ENCODE measurements at regions not wholly inside any gene's neighbourhood (a gene's known extent, or its start where the extent isn't known, plus 50 kb on each side); places are given as distances from the start of the nearest gene placed in this dataset.
"Not testable (repeated sequence)": the region's sequence is repeated elsewhere in the genome, so short reads cannot be mapped to it uniquely, and the experiment has no call there.

DNA sequence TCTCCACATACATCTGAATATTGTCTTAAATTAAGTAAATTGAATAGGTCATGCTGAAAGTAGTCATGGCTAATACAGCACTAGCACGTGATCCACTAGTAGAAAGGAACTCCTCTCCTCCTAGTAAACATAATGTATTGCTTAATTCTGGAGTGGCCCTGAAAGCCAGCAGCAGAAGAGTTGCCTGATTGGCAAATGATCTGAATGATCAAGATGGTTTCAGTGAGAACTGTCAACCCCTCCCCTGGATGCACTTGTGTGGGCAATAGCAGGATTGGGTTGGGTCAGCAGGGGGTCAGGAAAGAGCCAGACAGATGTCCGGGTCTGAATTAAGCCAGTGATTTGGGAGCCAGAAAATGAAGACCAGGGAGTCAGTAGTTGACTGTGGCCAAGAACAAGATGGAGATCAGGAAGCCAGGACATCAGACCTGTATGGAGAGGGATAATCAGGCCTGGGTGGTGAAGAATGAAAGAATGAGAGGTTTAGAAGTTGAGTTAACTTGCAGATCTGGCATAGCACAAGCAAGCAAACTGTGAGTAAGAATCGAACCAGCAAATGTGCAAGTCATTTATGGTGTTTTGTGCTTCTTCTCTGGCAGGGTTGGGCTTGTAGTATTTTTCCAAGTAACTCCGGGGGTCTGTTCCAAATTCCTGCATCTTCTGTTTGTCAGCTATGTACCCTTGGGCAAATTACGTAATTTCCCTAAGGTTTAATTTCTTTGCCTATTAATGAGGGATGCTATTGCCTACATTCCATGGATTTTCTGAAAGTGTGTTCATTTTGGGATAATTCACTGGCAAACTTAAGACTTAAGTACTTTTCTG is 304.9 kb downstream of the CD109 start:
- no peak for DNase-seq (ENCODE audit: low spot score)

DNA sequence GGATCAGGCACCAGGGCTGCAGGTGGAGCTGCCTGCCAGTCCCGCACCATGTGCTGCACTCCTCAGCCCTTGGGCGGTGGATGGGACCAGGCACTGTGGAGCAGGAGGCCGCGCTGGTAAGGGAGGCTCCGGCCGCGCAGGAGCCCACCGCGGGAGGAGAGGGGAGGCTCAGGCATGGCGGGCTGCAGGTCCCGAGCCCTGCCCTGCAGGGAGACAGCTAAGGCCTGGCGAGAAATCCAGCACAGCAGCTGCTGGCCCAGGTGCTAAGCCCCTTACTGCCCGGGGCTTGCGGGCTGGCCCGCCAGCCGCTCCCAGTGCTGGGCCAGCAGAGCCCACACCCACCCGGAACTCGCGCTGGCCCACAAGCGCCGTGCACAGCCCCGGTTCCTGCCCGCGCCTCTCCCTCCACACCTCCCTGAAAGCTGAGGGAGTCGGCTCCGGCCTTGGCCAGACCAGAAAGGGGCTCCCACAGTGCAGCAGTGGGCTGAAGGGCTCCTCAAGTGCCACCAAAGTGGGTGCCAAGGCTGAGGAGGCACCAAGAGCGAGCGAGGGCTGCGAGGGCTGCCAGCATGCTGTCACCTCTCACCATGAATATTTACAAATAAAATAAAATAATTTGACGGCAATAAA is 294.7 kb downstream of the CD109 start:
- not testable (repeated sequence) for DNase-seq (ENCODE audit: low spot score)

DNA sequence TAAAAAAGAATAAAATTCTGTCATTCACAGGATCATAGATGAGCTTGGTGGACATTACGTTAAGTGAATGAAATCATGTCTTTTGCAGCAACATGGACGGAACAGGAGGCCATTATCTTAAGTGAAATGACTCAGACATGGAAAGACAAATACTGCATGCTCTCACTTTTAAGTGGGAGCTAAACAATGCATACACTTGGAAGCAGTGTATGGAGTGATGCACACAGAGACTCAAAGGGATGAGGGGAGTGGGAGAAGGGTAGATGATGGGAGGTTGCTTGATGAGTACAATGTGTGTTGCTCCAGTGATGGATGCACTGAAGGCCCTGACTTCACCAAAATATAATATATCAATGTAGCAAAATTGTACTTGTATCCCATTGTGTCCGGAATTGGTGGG is 293.4 kb downstream of the CD109 start:
- DNase-seq (ENCODE audit: low spot score), result no peak

DNA sequence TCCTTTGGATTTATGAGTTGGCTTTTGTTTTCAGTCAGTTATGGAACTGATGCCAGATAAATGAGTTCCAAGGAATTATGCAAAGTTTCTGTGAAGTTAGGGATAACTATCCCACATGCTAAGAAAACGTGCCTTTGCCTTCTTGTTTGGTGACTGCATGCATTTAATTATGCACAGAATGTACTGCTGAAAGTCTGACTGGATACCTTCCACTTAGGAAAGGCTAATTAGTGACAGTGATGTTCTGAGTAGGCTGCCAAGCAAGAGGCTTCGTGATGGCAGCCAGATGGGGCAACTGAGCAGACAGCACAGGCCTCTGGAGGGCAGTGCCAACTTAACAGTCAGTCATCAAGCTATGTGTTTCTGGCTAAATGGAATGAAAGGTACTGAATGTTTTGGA is 289.9 kb downstream of the CD109 start:
- DNase-seq (ENCODE audit: low spot score), result no peak

DNA sequence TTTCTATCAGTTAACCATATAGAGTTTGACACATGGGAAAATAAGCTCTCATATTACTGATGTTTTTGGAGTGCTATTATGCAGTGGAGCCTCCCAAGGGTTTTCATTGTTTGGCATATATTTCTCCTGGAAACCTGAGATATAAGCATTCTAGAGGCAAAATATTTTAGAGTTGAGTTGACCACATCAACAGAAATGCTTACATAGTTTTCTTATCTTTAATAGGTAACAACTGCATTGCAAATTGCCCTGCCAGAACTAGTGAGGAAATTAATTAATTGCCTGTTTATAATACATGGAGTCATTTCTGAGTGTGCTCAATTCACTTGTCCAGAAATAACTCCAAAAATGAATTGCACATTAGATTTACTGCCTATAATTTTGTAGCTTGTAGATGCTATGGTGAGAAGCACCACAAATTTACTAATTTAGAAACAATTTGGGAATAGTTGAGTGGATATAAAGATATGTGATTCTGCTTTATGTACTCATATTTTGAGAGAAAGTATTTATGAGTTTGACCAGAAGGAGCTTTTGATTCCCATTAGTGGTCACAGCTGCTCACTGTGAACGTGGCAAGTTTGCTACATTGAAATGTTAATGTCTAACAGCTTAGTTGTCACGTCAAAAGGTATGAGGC is 288.7 kb downstream of the CD109 start:
- DNase-seq (ENCODE audit: low spot score), result no peak

DNA sequence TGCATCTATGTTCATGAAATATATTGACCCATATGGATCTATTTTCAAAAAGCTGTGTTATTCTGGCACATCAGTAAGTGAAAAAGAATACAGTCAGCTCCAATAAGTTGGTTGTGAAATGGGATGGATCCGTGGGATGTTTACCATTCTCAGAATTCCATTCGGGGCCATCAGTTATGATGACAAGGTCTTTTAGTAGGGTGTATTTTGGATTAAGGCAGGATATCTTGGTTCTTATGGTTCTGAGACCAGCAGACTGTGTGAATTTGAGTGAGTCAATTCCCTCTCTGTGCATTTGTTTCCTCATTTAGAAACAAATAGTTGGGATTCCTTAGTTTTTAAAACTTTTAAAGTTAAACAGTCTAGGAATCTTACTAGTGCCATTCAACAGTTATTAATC is 287.4 kb downstream of the CD109 start:
- no peak for DNase-seq (ENCODE audit: low spot score)

DNA sequence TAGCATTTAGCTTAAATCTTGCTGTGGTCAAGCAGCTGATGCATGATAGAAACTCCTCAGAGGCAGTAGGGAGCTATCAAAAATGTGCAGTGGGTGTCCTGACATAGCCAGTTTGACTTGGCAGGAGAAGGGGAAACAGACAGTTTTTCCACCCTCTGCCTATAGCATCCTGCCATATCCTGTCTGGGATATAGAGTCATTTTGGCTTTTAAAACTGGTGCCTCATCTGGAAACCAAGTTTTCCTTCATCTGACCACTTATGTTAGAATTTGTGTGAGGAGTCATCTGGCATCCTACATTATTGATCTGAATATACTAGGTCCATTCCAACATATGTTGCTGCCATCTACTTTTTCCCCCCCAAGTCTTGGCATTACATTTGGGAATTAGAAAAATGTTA is 284.1 kb downstream of the CD109 start:
- no peak for DNase-seq (ENCODE audit: low spot score)

DNA sequence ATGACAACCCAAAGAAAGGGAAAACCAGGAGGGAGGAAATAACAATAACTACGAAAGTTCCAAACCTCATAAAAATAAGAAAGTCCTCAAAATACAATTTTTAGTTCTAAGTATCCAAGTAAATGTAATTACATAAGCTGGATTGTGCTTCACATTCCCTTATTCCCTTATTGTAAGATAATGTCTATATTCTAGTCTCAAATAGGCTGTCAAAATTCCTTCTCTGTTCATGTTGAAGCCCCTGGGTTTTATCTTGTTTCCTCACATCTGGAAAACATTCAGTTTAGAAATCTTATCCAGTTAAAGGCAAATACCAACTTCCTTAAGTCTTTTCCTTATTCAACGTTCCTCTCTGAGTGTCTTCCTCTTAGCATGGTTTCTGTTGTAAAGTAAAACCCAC is 282.3 kb downstream of the CD109 start:
- no peak for DNase-seq (ENCODE audit: low spot score)

DNA sequence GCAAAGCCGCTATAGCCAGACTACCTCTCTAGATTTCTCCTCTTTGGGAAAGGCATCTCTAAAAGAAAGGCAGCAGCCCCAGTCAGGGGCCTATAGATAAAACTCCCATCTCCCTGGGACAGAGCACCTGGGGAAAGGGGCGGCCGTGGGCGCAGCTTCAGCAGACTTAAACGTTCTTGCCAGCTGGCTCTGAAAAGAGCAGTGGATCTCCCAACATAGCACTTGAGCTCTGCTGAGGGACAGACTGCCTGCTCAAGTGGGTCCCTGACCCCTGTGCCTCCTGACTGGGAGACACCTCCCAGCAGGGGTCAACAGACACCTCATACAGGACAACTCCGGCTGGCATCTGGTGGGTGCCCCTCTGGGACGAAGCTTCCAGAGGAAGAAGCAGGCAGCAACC is 276.5 kb downstream of the CD109 start:
- not testable (repeated sequence) for DNase-seq (ENCODE audit: low spot score)

DNA sequence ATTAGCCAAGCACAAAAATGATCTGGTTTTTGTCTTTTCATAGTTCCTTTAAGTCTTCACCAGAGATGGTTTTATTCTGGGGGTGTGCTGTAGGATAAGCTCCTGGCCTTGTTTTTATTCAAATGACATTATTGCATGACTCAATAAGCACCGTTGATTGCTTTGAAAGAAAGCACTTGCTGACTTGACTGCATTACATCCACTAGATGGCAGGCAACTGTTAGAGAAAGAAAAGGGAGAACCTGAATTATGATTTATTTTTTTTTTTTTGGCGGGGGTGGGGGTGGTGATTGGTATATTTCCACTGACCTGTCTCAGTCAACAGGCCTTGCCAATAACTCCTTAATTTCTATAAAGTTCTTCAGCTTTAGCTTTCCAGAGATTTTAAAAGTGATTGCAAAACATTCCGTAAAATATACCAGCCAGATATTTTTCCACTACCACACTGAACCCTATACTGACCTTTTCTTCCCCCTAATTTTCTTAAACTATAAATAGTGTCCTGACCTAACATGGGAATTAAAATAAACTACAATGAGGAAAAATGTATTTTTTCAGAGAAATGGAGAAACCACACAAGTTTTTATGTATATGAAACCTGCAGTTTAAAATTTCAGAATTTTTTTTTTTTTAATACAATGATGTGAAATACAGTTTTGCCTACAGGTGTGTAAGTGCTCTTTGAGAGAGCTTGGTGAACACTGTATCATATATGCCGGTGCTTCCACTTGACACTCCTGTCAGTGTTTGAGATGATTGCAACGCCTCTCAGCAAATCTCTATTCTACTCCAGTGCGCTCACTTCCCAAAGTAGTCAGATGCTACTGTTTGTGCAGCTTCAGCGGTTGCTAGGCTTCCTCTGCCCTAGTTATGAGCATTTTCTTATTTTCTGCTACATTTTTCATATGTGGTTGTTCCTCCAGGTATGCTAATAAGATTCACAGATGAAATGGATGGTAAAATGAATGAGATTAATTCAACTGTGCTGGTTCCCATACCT is 274.3 kb downstream of the CD109 start:
- no peak for DNase-seq (ENCODE audit: low spot score)

DNA sequence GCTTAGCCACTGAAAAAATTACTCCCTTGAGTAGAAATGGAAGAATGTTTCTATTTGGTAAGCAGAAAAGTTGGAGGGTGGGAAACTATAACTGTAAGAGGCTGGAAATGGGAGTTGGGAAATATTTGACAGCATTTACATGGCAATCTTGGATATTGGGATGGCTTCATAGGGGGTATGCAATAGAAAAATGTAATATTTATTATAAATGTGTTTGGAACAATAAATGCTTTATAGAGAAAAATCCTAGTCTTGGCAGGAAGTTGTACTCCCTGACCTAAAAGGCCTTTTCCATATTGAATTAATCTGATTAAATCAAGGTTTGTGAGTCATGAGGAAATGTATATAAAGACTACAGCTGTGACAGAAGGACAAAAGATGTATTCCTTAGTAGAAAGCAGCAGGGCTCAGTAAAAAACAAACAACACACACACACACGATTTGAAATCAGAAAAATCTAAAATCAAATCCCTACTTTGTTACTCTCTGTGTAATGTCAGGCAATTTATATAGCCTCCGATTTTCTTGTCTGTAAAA is 272.3 kb downstream of the CD109 start:
- DNase-seq (ENCODE audit: low spot score), result no peak

DNA sequence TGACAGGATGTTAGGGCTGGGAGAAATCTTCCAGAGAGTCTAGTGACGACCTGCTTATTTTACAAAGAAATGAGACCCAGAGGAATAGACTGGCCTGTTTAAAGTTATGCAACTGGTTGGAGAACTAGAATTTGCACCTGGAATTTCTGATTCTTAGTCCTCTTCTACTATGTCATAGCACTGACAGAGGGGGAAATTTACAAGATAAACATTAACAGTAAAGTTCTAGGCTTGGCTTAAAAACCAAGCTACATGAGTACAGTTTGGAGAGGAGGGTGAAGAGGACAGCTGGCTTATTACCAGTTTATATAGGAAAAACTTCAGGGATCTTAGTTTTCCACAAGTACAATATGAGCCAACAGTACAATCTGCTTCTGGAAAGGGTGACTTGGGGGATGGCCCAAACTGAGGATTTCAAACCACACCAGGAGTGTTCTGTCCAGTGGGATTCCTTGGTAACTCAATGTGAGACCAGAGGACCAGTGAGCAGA is 269.6 kb downstream of the CD109 start:
- DNase-seq (ENCODE audit: low spot score), result no peak

DNA sequence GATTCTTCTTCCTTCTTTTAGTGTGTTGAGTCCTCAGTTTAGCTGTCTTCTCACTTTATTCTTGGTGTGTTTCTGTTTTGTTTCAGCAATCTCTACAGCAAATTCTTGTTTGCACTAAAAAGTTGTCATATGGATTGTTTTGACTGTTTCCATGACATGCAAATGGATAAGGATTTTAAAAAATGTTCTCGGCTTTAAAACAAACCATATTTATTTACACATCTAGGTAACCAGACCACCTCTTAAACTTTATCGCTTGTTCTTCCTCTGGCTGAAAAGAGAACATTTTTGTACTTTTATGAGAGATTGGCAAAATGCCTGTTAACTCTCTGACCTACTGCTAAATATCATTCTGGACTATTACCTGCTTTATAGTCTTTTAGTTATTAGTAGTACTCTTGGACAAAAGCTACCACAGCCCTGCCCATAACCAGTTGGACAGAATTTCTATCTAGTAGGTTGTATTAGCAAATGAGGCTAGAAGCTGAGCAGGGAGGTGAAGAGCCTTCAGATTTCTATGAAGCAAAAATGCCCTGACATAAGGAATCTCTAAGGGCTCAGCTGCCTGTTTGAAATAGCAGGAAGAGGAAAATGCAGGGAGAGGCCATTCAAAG is 268.3 kb downstream of the CD109 start:
- no peak for DNase-seq (ENCODE audit: low spot score)

DNA sequence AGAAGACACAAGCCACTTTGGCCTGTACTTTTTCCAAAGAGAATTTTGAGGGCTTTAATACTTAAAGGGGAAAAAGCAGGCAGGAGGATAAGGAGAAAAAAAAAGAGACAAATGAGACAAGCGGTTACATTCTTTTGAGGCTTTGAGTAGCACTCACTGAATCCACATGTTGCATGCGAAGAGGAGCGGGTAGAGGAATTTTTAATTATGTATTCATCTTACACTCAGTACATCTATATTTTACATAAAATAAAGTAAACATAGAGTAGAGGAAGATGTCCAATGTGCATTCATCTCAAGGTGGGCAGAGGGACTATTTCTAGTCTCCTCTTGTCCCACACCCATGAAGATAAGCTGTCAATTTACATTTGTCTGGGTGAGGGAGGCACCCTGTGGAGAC is 266.9 kb downstream of the CD109 start:
- no peak for DNase-seq (ENCODE audit: low spot score)

DNA sequence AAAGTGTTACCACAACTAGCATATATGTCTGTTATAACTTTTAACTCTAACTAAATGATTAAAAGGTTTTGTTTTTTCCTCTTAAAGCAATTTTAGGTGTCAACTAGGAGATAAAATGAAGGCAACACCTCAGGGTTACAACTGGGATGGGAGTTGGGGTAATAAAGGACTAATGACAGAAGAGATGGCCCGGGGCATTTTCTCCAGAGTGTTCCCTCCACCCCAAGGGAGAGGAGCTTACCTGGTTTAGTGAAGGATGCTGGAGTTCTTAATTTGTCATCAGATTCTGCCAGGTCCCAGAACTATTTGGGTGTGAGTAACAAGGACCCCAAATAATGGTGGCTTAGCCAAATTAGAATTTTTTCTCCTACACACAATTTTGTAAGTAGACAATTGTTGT is 260.3 kb downstream of the CD109 start:
- DNase-seq (ENCODE audit: low spot score), result no peak

DNA sequence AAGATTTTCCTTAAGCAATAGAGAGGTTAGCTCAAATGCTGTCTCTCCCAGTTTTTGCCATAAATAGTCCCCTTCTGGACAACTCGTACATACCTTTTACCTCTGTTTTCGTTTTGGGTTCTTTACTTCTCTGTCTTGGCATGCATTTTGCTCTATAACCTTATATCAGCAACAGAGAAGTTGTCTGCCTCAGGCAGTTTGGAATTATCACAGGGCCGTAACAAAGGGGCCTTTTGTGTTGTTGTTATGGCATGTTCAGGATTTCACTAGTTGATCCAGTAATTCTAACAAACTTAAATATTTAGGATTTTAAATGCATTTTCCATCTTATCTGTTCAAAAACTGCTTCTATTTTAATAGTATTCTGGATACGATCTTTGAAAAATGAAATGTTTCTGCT is 259.8 kb downstream of the CD109 start:
- DNase-seq (ENCODE audit: low spot score), result no peak

DNA sequence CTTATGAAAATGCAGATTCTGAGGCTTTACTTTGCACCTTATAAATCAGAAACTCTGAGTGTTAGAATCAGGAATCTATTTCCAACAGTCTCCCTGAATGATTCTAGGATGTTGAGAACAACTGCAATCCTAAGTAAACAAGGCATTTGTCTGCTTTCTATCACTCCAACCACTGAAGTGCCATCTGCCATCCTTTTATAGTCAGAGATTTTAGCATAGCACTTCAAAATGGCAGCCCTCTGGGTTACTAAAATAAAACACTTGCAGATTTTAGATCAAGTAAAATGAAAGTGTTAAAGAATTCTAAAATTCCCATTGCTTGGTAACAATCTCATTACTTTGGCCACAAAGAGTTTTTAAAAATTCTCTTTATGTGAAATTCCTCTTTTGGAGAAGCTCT is 258.9 kb downstream of the CD109 start:
- no peak for DNase-seq (ENCODE audit: low spot score)

DNA sequence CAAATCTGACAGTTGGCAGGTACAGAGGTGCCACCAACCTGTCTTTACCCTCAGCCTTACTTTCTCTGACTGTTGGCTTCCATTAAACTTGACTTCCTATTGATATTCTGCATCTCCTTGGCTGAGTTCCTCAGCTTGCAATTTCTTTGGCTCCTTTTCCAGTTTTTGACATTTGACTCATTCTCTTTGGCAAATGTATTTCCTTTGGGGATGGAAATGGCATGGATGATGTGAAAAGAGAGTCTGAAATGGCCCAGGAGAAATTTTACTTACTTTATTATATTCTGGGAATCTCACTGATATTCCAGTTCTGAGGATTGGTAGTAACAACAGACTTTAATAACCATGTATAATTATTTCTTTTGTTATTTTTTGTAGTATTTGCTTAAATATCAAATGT is 255.2 kb downstream of the CD109 start:
- no peak for DNase-seq (ENCODE audit: low spot score)

DNA sequence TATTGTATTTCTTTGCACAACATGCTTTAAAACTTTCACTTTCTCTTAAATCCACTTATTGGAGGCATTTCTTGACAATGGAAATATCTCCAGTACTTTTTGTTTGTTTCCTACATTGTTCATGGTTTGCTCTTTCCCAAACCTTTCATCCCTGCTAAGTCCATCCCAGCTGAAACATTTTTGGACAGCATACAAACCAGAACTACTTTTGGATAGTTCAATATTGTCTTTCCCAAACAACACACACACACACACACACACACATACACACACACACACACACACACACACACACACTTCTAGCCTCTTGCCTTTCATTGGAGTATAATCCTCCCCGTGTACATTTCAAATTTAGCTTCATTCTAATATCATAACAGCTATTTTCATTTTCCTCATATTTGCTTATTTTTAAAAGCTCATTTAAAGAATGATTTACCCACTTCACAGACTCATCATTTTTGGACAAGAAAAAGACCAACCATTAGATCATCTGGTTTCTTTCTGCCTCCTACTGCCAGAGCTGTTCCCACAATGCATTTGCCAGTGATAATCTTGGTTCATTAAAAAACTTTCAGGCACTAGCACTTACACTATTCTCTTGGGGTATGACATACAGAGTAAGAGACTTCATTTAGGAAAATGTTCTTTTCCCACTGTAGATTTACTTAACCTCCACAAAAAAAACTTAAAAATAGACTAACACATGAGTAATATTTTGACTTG is 248.1 kb downstream of the CD109 start:
- no peak for DNase-seq (ENCODE audit: low spot score)

DNA sequence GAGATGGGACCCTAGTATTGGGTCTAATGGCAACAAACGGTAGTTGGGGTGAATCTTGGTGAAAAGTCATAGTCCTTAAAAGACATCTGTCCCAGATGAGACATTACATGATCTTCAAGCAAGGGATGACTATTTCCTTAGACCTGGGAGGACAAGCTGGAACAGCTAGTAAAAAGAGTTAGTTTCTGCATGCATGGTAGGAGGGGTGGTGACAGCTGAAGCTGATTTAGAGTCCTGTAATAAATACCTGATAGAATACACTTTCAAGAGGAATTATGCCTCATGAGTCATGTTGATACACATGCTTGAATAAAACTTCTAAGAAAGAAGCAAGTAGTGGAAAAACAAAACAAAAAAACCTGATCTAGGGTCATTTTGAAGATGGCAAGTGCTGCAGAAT is 247.4 kb downstream of the CD109 start:
- no peak for DNase-seq (ENCODE audit: low spot score)
